ENCODE measurements at regions not wholly inside any gene's neighbourhood (a gene's known extent, or its start where the extent isn't known, plus 50 kb on each side); places are given as distances from the start of the nearest gene placed in this dataset.

- no peak for DNase-seq
Observed at GRCh38 chr17:77421630-77421972, 280.8 kb downstream of the SEC14L1 start.

- no peak for DNase-seq
Observed at GRCh38 chr17:77422104-77422747, 281.5 kb downstream of the SEC14L1 start.

- no peak for DNase-seq
Observed at GRCh38 chr17:77422748-77423113, 282.0 kb downstream of the SEC14L1 start.

GRCh38 chr17:77423589-77424451, 283.1 kb downstream of the SEC14L1 start:
- DNase-seq: no peak

DNA sequence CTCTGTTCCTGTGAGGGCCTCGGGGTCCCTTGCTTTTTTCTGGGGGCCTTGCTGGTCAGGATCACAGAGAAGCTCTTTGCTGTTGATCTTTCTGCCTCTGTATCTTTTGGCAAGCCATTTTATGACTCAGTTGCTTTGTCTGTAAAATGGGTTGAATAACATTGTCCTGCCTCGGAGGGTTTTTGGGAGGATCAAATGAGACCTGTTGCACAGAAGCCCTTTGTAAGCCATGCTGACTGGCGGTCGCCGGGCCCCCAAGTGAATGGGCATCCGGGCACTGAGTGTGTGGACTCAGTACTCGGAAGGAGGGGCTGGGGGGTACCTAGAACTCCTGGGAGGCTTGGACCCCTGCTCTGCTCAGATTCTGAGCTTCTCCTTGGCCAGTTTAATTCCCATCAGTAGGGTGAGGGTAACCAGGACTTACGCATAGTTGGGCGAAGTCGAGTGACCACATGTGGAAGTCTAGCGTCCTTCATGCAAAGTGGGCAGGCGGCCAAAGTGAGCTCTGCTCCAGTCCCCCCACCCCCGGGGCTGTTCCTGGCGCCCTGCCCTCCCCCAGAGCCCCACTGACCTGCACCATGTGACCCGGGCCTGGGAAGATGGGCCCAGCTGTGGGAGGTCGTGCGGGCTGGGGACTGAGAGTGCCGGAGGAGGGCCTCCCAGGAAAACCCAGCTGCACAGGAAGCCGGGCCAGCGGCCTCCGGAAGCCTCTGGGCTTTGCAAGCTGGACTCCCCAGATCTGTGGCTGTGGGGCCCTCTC, 284.0 kb downstream of the SEC14L1 start:
- DNase-seq: no peak

GRCh38 chr17:77425348-77425747, 284.6 kb downstream of the SEC14L1 start:
- DNase-seq: no peak

DNA sequence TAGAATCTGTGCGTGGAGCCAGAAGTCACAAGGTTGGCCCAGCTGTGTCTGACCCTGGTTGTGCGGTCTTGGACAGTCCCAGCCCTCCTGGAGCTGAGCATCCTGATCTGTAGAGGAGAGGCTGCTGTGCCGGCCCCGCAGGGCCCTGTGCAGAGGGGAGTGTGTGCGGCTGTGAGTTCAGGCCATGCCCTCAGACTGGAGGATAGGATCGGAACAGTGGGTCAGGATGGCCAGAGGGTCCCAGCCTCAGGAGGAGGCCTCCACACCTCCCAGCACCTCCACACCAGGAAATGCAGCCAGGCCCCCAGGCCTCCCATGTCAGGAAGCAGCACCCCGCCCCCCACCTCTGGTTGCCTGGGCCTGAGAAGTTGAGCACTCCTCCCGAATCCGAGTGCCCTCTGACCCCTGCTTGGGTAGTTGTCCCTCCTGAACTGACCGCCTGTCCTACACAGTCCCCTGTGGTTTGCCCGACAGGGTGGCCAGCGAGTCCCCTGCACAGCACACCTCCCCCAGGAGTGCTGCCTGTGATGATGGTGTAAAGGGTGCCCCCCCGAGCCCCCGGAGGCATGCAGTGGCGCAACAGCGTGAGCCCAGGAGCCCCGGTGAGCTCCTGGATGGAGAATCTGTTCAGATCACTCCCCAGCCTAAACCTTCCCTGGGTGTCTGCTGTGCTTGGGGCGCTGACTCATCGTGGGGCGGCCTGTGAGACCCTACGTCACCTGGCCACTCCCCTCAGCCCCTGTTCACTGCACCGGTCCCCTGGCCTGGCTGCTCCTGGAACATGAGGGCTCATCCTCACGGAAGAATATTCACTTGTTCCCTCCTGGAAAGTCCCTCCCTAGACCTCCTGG, 285.2 kb downstream of the SEC14L1 start:
- no peak for DNase-seq

GRCh38 chr17:77426676-77427386, 286.1 kb downstream of the SEC14L1 start:
- no peak for DNase-seq

DNA sequence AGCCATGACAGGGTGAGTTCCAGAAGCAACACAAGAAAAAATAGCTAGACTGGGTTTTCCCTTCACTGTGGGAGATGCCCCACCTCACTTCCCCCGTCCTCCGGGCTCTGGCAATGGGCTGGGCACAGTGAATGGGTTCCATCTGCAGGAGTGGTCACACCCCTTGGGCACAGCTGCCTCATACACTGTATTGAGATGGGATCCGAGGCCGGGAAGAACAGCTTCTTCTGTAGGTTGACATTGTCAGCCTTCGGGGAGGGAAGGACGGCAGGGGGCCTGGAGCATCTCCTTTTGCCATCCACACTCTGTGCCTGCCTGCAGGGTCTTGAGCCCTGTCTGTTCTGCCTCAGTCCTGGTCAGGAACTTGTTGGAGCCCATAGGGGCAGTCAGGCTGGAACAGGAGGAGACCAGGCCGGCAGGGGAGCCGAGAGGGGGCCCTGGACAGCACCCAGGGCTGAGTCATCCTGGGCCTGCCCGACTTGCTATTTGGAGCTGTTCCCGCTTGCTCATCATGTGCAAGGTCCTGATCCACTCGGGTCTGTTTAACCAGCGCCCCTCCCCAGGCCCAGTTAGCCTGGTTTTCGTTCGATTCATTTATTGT, 286.7 kb downstream of the SEC14L1 start:
- no peak for DNase-seq

DNA sequence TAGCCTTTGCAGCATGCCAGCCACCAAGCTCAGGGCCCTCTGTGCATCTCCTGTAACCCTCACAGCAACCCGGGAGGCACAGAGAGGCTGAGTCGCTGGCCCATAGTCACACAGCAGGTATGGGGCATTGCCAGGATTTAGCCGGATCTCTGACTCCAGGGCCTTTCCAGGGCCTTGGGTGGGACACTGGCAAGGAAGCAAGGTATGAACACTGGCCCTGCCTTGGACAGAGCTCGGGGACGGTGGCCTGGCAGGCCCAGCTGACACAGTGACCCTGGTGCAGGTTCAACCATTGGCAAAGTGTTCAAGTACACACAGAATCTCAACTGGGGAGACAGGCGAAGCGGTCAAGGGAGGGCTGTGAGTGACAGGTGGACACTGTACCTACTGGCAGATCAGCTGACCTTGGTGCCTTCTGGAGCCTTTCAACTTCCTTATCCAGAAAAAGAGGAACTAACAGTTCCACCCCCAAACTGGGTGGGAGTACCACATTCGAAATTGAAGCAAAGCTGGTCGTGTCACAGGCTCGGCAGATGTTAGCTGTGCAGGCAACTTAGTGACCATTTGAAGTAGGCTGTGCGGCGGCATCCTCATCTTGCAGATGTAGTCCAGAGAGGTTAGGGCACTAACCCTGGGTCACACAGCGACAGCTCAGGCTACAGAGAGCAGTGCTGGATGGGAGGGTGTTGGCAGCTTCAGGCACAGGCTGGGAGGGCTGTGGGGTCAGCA, 287.4 kb downstream of the SEC14L1 start:
- no peak for DNase-seq

- no peak for DNase-seq
Observed at GRCh38 chr17:77428749-77429368, 288.1 kb downstream of the SEC14L1 start.

- DNase-seq: no peak
Observed at GRCh38 chr17:77429369-77429968, 288.7 kb downstream of the SEC14L1 start.

- no peak for DNase-seq
Observed at GRCh38 chr17:77429969-77430752, 289.4 kb downstream of the SEC14L1 start.

GRCh38 chr17:77432034-77432661, 291.4 kb downstream of the SEC14L1 start:
- DNase-seq: no peak

DNA sequence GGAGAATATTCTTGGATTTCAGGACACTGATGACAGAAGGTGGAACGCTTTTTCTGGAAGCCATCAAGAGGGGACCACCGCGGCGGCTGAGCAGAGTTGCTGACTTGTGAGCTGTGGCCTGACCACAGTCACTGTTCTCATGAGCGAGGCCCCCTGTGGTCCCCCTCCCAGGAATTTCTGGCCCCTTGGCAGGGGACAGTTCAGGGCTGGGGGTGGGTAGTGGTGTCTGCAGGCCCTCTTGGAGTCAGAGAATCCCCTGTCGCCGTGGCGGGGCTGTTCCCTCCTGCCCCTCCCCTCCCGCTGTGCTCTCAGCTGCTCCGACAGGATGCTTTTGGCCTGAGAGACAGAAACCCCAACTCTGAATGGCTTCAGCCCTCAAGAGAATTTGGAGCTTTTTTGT, 292.0 kb downstream of the SEC14L1 start:
- no peak for DNase-seq

- DNase-seq: no peak
Observed at GRCh38 chr17:77433385-77434135, 292.8 kb downstream of the SEC14L1 start.

DNA sequence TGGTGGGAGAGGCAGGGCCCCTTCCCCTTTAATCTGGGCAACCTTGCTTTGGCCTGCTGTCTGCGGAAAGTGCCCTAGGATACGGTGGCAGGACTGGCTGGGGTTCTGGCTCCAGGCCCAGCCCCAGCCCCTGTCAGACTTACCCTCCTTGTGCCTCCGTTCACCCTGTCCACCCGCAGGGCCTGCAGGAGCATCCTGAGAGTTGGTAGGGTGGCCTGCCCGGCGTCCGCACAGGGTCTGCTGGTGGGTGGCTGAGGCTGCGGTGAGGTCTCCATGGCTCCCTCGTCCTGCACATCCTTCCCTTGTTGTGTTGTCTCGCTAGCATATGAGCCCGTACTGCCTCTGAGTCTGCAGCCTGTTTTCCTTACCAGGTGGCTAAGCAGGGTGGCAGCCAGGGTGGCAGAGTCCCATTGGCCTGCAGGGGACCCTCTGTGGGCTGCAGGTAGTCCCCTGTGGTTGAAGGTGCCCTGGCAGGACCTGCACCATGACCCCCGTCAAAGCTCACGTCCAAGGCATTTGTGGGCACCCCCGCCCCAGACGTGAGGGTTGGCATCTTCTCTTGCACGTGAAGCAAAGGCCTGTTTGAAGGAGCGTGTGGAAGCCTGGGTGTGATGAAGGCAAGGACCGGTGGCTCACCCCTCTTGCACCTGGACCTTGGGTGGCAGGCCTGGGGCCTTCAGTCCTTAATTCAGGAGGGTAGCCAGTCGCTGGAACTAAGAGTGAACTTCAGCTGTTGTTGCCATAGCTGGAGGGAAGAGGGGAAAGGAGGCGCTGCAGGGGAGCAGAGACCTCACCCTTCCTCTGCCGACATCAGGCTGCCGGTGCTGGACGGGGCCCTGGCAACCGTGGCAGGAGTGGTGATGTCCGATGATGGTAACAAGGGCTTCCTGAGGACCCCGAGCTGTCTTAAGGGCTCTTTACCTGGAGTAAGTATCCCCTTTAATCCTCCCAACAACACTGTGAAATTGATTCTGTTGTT, 293.7 kb downstream of the SEC14L1 start:
- no peak for DNase-seq

Measured in NCI-H1048 (cell line).